Natural killer cell (primary cell): ENCODE measurements at regions not wholly inside any gene's neighbourhood (a gene's known extent, or its start where the extent isn't known, plus 50 kb on each side); places are given as distances from the start of the nearest gene placed in this dataset.

Experiments
- ATAC-seq, 3 donors: fragments of 150-1000 bp in 2 of 3; fragments of 200-7000 bp in 1 of 3; cut with Tn5 transposase; 1 replicate in 1 of 3; 2 replicates in 2 of 3; pipeline ENCODE4 v1.10.0; 2021; ENCODE audit warnings: mild to moderate bottlenecking in 2 of 3, moderate library complexity in 2 of 3
- DNase-seq, 2 donors: peaks; one replicate each; pipeline versions ENCODE4 v3.0.0 to v3.0.0-alpha.2; 2013 to 2021; ENCODE audit warnings: mixed read lengths in 1 of 2
- H3K27ac ChIP-seq: one replicate; pipeline ENCODE4 v1.5.1; 2013; ENCODE audit warnings: mild to moderate bottlenecking, low read length
- H3K27me3 ChIP-seq: one replicate; pipeline ENCODE4 v1.6.1; 2013; ENCODE audit warnings: low read length; ENCODE audit not compliant: control insufficient read depth, insufficient read depth
- H3K36me3 ChIP-seq: one replicate; pipeline ENCODE4 v1.6.1; 2013; ENCODE audit warnings: low read length; ENCODE audit not compliant: control insufficient read depth, insufficient read depth
- H3K4me1 ChIP-seq: one replicate; pipeline ENCODE4 v1.6.1; 2013; ENCODE audit warnings: low read length; ENCODE audit not compliant: control insufficient read depth, insufficient read depth
- H3K4me3 ChIP-seq: one replicate; pipeline ENCODE4 v1.5.1; 2013; ENCODE audit warnings: low read length
- H3K9me3 ChIP-seq: one replicate; pipeline ENCODE4 v1.6.1; 2013; ENCODE audit warnings: low read length; ENCODE audit not compliant: control insufficient read depth, insufficient read depth
- H3K27ac Mint-ChIP-seq, 2 donors: one replicate each; pipeline ENCODE4 v1.8.0; 2022; ENCODE audit warnings: mild to moderate bottlenecking in 2 of 2, mixed read lengths in 2 of 2, moderate library complexity in 1 of 2
- H3K27me3 Mint-ChIP-seq, 2 donors: one replicate each; pipeline ENCODE4 v1.8.0; 2022; ENCODE audit warnings: low read depth in 2 of 2, mixed read lengths in 2 of 2
- H3K36me3 Mint-ChIP-seq: one replicate; pipeline ENCODE4 v1.8.0; 2022; ENCODE audit warnings: mixed read lengths
- H3K4me1 Mint-ChIP-seq, 2 donors: one replicate each; pipeline ENCODE4 v1.8.0; 2022; ENCODE audit warnings: mixed read lengths in 2 of 2
- H3K4me3 Mint-ChIP-seq: one replicate; pipeline ENCODE4 v1.8.0; 2022; ENCODE audit warnings: mild to moderate bottlenecking, moderate library complexity, mixed read lengths
- H3K9me3 Mint-ChIP-seq, 2 donors: one replicate each; pipeline ENCODE4 v1.8.0; 2022; ENCODE audit warnings: mixed read lengths in 2 of 2
- CTCF ChIP-seq: fragments of 200-600 bp; IDR thresholded peaks from one replicate; pipeline ENCODE4 v1.8.0; 2022; ENCODE audit warnings: antibody characterized with exemption
- WGBS: methylation state at CpG from one replicate; pipeline ENCODE4 v1.1.7; 2013; ENCODE audit warnings: missing lambda C conversion rate; ENCODE audit not compliant: insufficient coverage; 5-methylcytosine and 5-hydroxymethylcytosine counted together
- intact Hi-C: fragments of 100-400 bp; cut with micrococcal nuclease; formaldehyde crosslinking; loops from one replicate; pipeline ENCODE4 v1.14.2; 2022

DNA sequence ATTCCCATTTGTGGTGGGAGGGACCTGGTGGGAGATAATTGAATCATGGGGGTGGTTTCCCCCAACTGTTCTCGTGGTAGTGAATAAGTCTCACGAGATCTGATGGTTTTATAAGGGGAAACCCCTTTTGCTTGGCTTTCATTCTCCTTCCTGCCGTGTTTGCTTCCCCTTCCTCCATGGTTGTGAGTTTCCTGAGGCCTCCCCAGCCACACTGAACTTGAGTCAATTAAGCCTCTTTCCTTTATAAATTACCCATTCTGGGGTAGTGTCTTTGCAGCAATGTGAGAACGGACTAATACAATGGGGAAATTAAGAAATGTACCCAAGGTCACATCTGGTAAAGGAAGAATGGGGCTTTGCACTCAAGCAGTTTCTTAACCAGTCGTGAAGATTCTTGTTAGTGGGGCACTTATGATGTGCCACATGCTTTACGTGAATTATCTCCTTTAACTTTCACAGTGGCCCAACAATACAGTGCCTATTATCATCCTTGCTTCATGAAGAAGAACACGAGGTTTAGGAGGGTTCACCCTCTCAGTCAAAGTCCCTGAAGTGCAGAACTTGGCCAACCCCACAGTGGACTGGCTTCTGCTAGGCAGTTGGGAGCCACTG, 234.3 kb downstream of the EFCAB11 start:
- Mint-ChIP-seq H3K4me1 (peaks cover 76 to 85% of the 10 kb centered on the region in 2 donors), H3K27me3 (no peaks in the 10 kb centered on the region), H3K4me3 (peak overlapping the region; percentile 72), H3K27ac (peak overlapping the region; percentile 88 to 92), H3K9me3 (peaks cover 0 to 2% of the 10 kb centered on the region in 2 donors), H3K36me3 (no peaks in the 10 kb centered on the region)
- no peaks in the 10 kb centered on the region for H3K36me3 ChIP-seq
- H3K27me3 ChIP-seq: no peaks in the 10 kb centered on the region
- peaks cover 78% of the 10 kb centered on the region for H3K4me1 ChIP-seq
- DNase-seq (peak; percentile 27 to 71), ATAC-seq (peak; percentile 40 to 55 (median 43))
- H3K4me3 ChIP-seq: no peak overlapping the region
- intact Hi-C loops: loop anchor here (2.0 to 5.0 kb wide), 6 partner anchors 101 to 358 kb away; partner anchors contain the start of genes FOXN3 and TDP1
- WGBS: 9% methylated on average over 7 of the region's 7 CpGs
- no peak for TF ChIP-seq CTCF
- peak overlapping the region; percentile 93 for H3K27ac ChIP-seq
- H3K9me3 ChIP-seq: no peaks in the 10 kb centered on the region

- WGBS: 63% methylated on average over 8 of the region's 10 CpGs
- DNase-seq (peak; percentile 38 to 56), ATAC-seq (peak; percentile 37 to 48 (median 37))
- Mint-ChIP-seq H3K27me3 (no peaks in the 10 kb centered on the region), H3K27ac (peak overlapping the region; percentile 88 to 92), H3K36me3 (no peaks in the 10 kb centered on the region), H3K4me3 (peak overlapping the region; percentile 72), H3K4me1 (peaks cover 74 to 82% of the 10 kb centered on the region in 2 donors), H3K9me3 (peaks cover 0 to 2% of the 10 kb centered on the region in 2 donors)
- TF ChIP-seq CTCF: no peak
- H3K9me3 ChIP-seq: no peaks in the 10 kb centered on the region
- H3K4me3 ChIP-seq: no peak overlapping the region
- H3K36me3 ChIP-seq: no peaks in the 10 kb centered on the region
- intact Hi-C loops: loop anchor here (2.0 to 5.0 kb wide), 6 partner anchors 101 to 357 kb away; partner anchors contain the start of genes FOXN3 and TDP1
- peak overlapping the region; percentile 93 for H3K27ac ChIP-seq
- H3K27me3 ChIP-seq: no peaks in the 10 kb centered on the region
- peaks cover 73% of the 10 kb centered on the region for H3K4me1 ChIP-seq
Observed at GRCh38 chr14:89719366-89720075, 235.0 kb downstream of the EFCAB11 start.

- Histone ChIP-seq H3K36me3 (no peaks in the 10 kb centered on the region), H3K27ac (no peak overlapping the region), H3K9me3 (peaks cover 10% of the 10 kb centered on the region), H3K4me1 (peaks cover 5% of the 10 kb centered on the region), H3K4me3 (no peak overlapping the region), H3K27me3 (no peaks in the 10 kb centered on the region)
- H3K4me3 Mint-ChIP-seq: no peak overlapping the region
- peaks cover 3 to 5% of the 10 kb centered on the region in 2 donors for H3K9me3 Mint-ChIP-seq
- no peak for ATAC-seq
- intact Hi-C loops: no loop called here
- H3K27ac Mint-ChIP-seq: no peak overlapping the region
- peaks cover 22 to 25% of the 10 kb centered on the region in 2 donors for H3K4me1 Mint-ChIP-seq
- DNase-seq: no peak
- H3K27me3 Mint-ChIP-seq: no peaks in the 10 kb centered on the region
- TF ChIP-seq CTCF: no peak
- 100% methylated on average over 3 of the region's 3 CpGs for WGBS
- peaks cover 6% of the 10 kb centered on the region for H3K36me3 Mint-ChIP-seq
Observed at GRCh38 chr14:89708982-89709625, 245.4 kb downstream of the EFCAB11 start.
